DND-41 (cell line): ENCODE measurements at regions not wholly inside any gene's neighbourhood (a gene's known extent, or its start where the extent isn't known, plus 50 kb on each side); places are given as distances from the start of the nearest gene placed in this dataset.

ENCODE experiments used
- ATAC-seq: fragments of 200-7000 bp; cut with Tn5 transposase; 3 replicates; pipeline ENCODE4 v1.9.1; 2021; ENCODE audit warnings: low read depth; ENCODE audit not compliant: insufficient read depth
- DNase-seq: peaks from one replicate; pipeline ENCODE4 v3.0.0-alpha.2; 2020
- H2AFZ ChIP-seq: 2 replicates; pipeline ENCODE4 v1.6.0; 2012; ENCODE audit warnings: low read depth, low read length
- H3K27ac ChIP-seq: 2 replicates; pipeline ENCODE4 v1.5.1; 2012; ENCODE audit warnings: low read length, inconsistent platforms
- H3K27me3 ChIP-seq: fragments of 200-600 bp; sonication (generic); 2 replicates; pipeline ENCODE4 v1.6.0; 2012; ENCODE audit warnings: low read length, mild to moderate bottlenecking, inconsistent platforms; ENCODE audit not compliant: insufficient read depth, poor library complexity
- H3K36me3 ChIP-seq: 2 replicates; pipeline ENCODE4 v1.5.1; 2012; ENCODE audit warnings: low read length, inconsistent platforms; ENCODE audit not compliant: insufficient read depth
- H3K4me1 ChIP-seq: 2 replicates; pipeline ENCODE4 v1.5.1; 2012; ENCODE audit warnings: mild to moderate bottlenecking, low read length; ENCODE audit not compliant: insufficient read depth
- H3K4me2 ChIP-seq: 2 replicates; pipeline ENCODE4 v1.6.0; 2012; ENCODE audit warnings: mild to moderate bottlenecking, moderate library complexity, low read length, inconsistent platforms; ENCODE audit not compliant: insufficient read depth
- H3K4me3 ChIP-seq, 2 experiments: fragments of 200-600 bp in 1 of 2; shearing (Covaris generic) in 1 of 2; 2 replicates each; pipeline ENCODE4 v1.5.1; 2012 to 2016; ENCODE audit warnings: inconsistent platforms in 2 of 2, low read length in 2 of 2, mild to moderate bottlenecking in 2 of 2, low read depth in 1 of 2, moderate library complexity in 1 of 2
- H3K79me2 ChIP-seq: 2 replicates; pipeline ENCODE4 v1.6.0; 2012; ENCODE audit warnings: low read length, inconsistent platforms; ENCODE audit not compliant: insufficient read depth
- H3K9ac ChIP-seq: 2 replicates; pipeline ENCODE4 v1.6.0; 2012; ENCODE audit warnings: low read depth, mild to moderate bottlenecking, inconsistent platforms, low read length, moderate library complexity
- H3K9me3 ChIP-seq: 2 replicates; pipeline ENCODE4 v1.5.1; 2012; ENCODE audit warnings: low read length, moderate library complexity, mild to moderate bottlenecking, inconsistent platforms; ENCODE audit not compliant: insufficient read depth, severe bottlenecking
- H4K20me1 ChIP-seq: 2 replicates; pipeline ENCODE4 v1.6.0; 2012; ENCODE audit warnings: low read length; ENCODE audit not compliant: insufficient read depth
- EZH2 ChIP-seq: IDR thresholded peaks from 3 replicates; pipeline ENCODE4 v1.6.1; 2012; ENCODE audit warnings: borderline replicate concordance, low read depth, mild to moderate bottlenecking, moderate library complexity, low read length, inconsistent platforms; ENCODE audit not compliant: severe bottlenecking
- TF ChIP-seq, protein P1 (sequence below): IDR thresholded peaks from 2 replicates; pipeline ENCODE4 v1.5.1; 2012; ENCODE audit warnings: borderline replicate concordance, low read length, moderate library complexity, mild to moderate bottlenecking; ENCODE audit not compliant: poor library complexity, severe bottlenecking; ENCODE audit errors: extremely low read depth

DNA sequence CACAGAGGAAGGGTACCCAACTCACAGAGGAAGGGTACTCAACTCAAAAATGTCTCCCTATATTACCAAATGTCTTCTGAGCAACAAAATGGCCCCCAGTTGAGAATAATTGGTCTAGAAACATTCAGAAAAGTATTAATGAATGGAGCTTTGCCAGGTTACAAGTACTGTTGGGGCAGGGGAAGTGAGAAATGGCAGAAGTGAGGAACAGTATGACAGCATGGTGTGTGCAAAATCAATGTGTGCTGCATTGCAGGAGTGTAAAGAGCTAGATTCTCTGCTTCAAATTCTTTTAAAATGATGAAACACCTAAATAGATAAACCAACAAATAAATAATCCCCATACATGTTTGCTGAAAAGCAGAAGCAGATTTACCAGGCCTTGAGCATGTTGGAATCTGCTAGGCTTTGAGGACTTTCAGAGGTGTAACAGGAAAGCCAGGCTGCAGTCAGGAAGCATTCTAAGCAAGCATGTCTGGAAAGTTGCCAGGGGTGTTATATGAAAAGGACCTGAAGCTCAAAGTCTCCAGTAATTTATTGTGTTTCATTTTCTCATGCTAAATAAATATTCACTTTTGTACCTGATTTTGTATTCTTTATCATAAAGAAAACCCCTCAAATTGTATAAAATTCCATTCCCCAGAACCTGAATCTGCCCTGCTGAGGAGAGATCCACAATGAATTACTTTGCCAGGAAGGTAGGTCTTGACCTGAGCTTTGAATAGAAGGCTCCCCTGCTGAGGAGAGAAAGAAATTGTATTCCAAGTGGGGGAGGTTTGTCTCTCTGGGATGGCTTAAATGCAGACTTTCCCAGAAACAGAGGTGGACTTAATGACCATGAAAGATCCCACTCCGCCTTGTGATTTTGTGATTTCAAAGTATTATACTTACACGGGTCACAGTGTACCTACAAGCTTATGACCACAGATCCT is 265.0 kb upstream of the MARCKS start:
- H3K4me2 ChIP-seq = no peak overlapping the region
- no peak overlapping the region for H2AFZ ChIP-seq
- DNase-seq (no peak), ATAC-seq (no peak)
- no peaks in the 10 kb centered on the region for H3K36me3 ChIP-seq
- H3K27ac ChIP-seq = no peak overlapping the region
- H3K79me2 ChIP-seq = no peaks in the 10 kb centered on the region
- H3K4me3 ChIP-seq = no peak overlapping the region
- no peaks in the 10 kb centered on the region for H3K4me1 ChIP-seq
- no peaks in the 10 kb centered on the region for H4K20me1 ChIP-seq
- no peaks in the 10 kb centered on the region for H3K9me3 ChIP-seq
- H3K27me3 ChIP-seq = no peaks in the 10 kb centered on the region
- no peak overlapping the region for H3K9ac ChIP-seq
- TF ChIP-seq EZH2 = no peak
- TF ChIP-seq, protein P1, sequence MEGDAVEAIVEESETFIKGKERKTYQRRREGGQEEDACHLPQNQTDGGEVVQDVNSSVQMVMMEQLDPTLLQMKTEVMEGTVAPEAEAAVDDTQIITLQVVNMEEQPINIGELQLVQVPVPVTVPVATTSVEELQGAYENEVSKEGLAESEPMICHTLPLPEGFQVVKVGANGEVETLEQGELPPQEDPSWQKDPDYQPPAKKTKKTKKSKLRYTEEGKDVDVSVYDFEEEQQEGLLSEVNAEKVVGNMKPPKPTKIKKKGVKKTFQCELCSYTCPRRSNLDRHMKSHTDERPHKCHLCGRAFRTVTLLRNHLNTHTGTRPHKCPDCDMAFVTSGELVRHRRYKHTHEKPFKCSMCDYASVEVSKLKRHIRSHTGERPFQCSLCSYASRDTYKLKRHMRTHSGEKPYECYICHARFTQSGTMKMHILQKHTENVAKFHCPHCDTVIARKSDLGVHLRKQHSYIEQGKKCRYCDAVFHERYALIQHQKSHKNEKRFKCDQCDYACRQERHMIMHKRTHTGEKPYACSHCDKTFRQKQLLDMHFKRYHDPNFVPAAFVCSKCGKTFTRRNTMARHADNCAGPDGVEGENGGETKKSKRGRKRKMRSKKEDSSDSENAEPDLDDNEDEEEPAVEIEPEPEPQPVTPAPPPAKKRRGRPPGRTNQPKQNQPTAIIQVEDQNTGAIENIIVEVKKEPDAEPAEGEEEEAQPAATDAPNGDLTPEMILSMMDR = no peak

DNA sequence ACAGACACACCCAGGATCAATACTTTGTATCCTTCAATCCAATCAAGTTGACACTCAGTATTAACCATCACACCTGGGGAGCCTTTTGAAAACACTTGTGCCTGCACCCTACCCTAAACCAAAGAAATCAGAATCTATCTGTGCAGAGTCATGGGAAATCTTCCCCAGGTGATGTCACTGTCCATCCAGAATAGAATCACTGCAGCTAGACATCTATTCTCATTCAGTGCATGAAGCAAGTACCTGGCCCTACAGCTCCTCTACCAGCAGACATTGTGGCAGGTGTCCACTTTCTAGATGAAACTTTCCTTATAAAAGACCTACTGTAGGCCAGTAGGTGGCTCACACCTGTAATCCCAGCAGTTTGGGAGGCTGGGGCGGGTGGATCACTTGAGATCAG is 262.4 kb upstream of the MARCKS start:
- Histone ChIP-seq H2AFZ (no peak overlapping the region), H4K20me1 (no peaks in the 10 kb centered on the region), H3K27ac (no peak overlapping the region), H3K36me3 (no peaks in the 10 kb centered on the region), H3K9me3 (no peaks in the 10 kb centered on the region), H3K27me3 (no peaks in the 10 kb centered on the region), H3K79me2 (no peaks in the 10 kb centered on the region), H3K9ac (no peak overlapping the region), H3K4me1 (no peaks in the 10 kb centered on the region), H3K4me3 (no peak overlapping the region), H3K4me2 (no peak overlapping the region)
- no peak for DNase-seq
- no peak for ATAC-seq
- TF ChIP-seq, protein P1 = no peak
- no peak for TF ChIP-seq EZH2

DNA sequence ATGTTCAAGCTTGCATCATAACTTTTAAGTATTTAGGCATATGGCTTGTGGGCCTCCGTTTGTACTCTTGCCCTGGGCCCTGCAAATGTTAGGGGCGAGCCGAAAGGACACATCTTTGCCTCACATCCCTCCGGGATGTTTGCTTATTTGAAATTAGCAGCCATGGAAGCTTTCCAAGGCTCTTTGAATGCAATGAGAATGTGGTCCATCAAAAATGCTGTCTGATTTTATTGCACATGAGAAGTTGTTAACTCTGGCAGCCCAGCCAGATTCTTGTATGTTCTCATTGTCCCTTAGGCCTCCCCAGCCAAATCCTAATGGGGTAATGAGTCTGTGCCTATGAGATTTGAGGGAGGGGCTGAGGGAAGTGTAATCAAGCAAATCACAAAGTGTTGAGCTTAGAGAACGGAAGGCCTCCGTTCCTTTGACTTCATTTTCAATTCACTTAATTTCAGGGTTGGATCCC is 261.2 kb upstream of the MARCKS start:
- H3K9ac ChIP-seq = no peak overlapping the region
- no peak overlapping the region for H3K4me2 ChIP-seq
- no peaks in the 10 kb centered on the region for H3K79me2 ChIP-seq
- no peak overlapping the region for H2AFZ ChIP-seq
- ATAC-seq = no peak
- no peaks in the 10 kb centered on the region for H3K9me3 ChIP-seq
- H3K4me1 ChIP-seq = no peaks in the 10 kb centered on the region
- H3K4me3 ChIP-seq = no peak overlapping the region
- TF ChIP-seq, protein P1 = no peak
- TF ChIP-seq EZH2 = no peak
- H3K27ac ChIP-seq = no peak overlapping the region
- no peaks in the 10 kb centered on the region for H3K27me3 ChIP-seq
- no peak for DNase-seq
- H4K20me1 ChIP-seq = no peaks in the 10 kb centered on the region
- no peaks in the 10 kb centered on the region for H3K36me3 ChIP-seq
